Esophagus squamous epithelium (tissue), 5 donors: ENCODE measurements at regions not wholly inside any gene's neighbourhood (a gene's known extent, or its start where the extent isn't known, plus 50 kb on each side); places are given as distances from the start of the nearest gene placed in this dataset.
A peak's percentile ranks its signal among the peaks of the same experiment; 100 is the strongest.

Experiments used
- DNase-seq: peaks from one replicate; lab custom pipeline; 2025; lab: John Stamatoyannopoulos, UW
- H3K27ac ChIP-seq, 4 donors: fragments of 200-600 bp; sonication (generic); one replicate each; pipeline ENCODE4 v1.5.1; 2016 to 2019; ENCODE audit warnings: mild to moderate bottlenecking in 1 of 4
- H3K27me3 ChIP-seq, 4 donors: fragments of 200-600 bp; sonication (generic); 1 replicate in 3 of 4; 2 replicates in 1 of 4; pipeline versions ENCODE4 v1.5.1 to v1.6.0; 2017 to 2021; ENCODE audit warnings: antibody characterized with exemption in 1 of 4
- H3K36me3 ChIP-seq, 3 donors: fragments of 200-600 bp; sonication (generic); one replicate each; pipeline ENCODE4 v1.5.1; 2016 to 2019
- H3K4me1 ChIP-seq, 3 donors: fragments of 200-600 bp; sonication (generic); one replicate each; pipeline ENCODE4 v1.5.1; 2017 to 2019
- H3K4me3 ChIP-seq, 4 donors: fragments of 200-600 bp; sonication (generic); 1 replicate in 3 of 4; 2 replicates in 1 of 4; pipeline ENCODE4 v1.5.1; 2016 to 2019; ENCODE audit warnings: mild to moderate bottlenecking in 2 of 4, moderate library complexity in 1 of 4
- H3K9me3 ChIP-seq, 3 donors: fragments of 200-600 bp; sonication (generic); one replicate each; pipeline ENCODE4 v1.5.1; 2016 to 2019
- CTCF ChIP-seq, 6 experiments: fragments of 450-650 bp in 4 of 6; fragments of 200-600 bp in 2 of 6; sonication (generic) in 2 of 6; IDR thresholded peaks; one replicate each; pipeline ENCODE4 v1.5.1; 2016 to 2019; ENCODE audit warnings: antibody characterized with exemption in 6 of 6, mild to moderate bottlenecking in 4 of 6, moderate library complexity in 4 of 6
- POLR2A ChIP-seq, 4 donors: fragments of 450-650 bp; IDR thresholded peaks; one replicate each; pipeline ENCODE4 v1.6.1; 2017; ENCODE audit warnings: antibody characterized with exemption in 4 of 4, mild to moderate bottlenecking in 4 of 4, moderate library complexity in 3 of 4
- WGBS, 2 donors: methylation state at CpG; one replicate each; pipeline ENCODE4 v1.1.5; 2018; 5-methylcytosine and 5-hydroxymethylcytosine counted together
- intact Hi-C: fragments of 100-400 bp; cut with DNase I; formaldehyde crosslinking; loops from one replicate; pipeline ENCODE4 v1.15.0; 2022
- donor health status: DM: yes; HTN: yes; CAD: no.

GRCh38 chr15:56820333-56820732 lies 87.0 kb upstream of the ZNF280D start:
- peaks cover 0 to 18% (median 0%) of the 10 kb centered on the region in 3 donors for H3K4me1 ChIP-seq
- no peak for DNase-seq
- H3K9me3 ChIP-seq, result no peaks in the 10 kb centered on the region
- intact Hi-C loops, result loop anchor here (10.0 kb wide), 1 partner anchor 484 kb away; no protein-coding TSS in a partner anchor
- H3K4me3 ChIP-seq, result no peak overlapping the region
- TF ChIP-seq POLR2A (IDR thresholded peaks at IDR 0.05), result no peak
- no peaks in the 10 kb centered on the region for H3K36me3 ChIP-seq
- no peaks in the 10 kb centered on the region for H3K27me3 ChIP-seq
- no peak overlapping the region for H3K27ac ChIP-seq

- 40 to 57% methylated on average over 1 of the region's 1 CpG for WGBS, 2 donors
- intact Hi-C loops, result no loop called here
- no peak for TF ChIP-seq POLR2A (IDR thresholded peaks at IDR 0.05)
- no peak for TF ChIP-seq CTCF (IDR thresholded peaks at IDR 0.05)
Measured at GRCh38 chr15:56817321-56818080, 84.2 kb upstream of the ZNF280D start.

DNA sequence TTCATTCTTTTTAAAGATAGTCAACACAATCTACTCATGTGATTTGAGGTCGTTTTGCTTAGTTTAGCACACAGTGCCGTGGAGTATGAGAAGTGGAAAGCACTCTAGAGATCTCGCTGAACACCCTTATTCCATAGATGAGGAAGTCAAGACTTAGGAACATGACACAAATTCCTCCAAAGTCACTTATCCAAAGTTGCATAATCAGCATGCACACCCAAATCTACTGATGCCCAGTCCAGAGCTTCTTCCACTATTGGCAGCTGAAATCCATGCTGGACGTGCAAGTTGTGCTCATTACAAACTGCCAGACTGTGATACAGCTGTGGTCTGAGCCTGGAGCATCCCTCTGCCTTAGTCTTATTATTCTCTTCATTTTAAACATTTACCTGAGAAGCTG lies 83.5 kb upstream of the ZNF280D start:
- DNase-seq, result no peak
- peaks cover 0 to 12% (median 0%) of the 10 kb centered on the region in 3 donors for H3K4me1 ChIP-seq
- intact Hi-C loops, result no loop called here
- H3K36me3 ChIP-seq, result no peaks in the 10 kb centered on the region
- peak overlapping the region in 1 of 4 donors; percentile 19 for H3K27ac ChIP-seq
- 57 to 73% methylated on average over 1 to 4 of the region's 4 CpGs for WGBS, 2 donors
- H3K27me3 ChIP-seq, result no peaks in the 10 kb centered on the region
- no peak overlapping the region for H3K4me3 ChIP-seq
- no peaks in the 10 kb centered on the region for H3K9me3 ChIP-seq
- TF ChIP-seq POLR2A (IDR thresholded peaks at IDR 0.05) (no peak), CTCF (IDR thresholded peaks at IDR 0.05) (no peak)

More at GRCh38 chr15:56817321-56818080, 84.2 kb upstream of the ZNF280D start:
- no peak for DNase-seq
- peak overlapping the region in 1 of 4 donors; percentile 19 for H3K27ac ChIP-seq
- H3K4me1 ChIP-seq, result peaks cover 0 to 18% (median 0%) of the 10 kb centered on the region in 3 donors
- H3K36me3 ChIP-seq, result no peaks in the 10 kb centered on the region
- no peak overlapping the region for H3K4me3 ChIP-seq
- no peaks in the 10 kb centered on the region for H3K9me3 ChIP-seq
- no peaks in the 10 kb centered on the region for H3K27me3 ChIP-seq

DNA sequence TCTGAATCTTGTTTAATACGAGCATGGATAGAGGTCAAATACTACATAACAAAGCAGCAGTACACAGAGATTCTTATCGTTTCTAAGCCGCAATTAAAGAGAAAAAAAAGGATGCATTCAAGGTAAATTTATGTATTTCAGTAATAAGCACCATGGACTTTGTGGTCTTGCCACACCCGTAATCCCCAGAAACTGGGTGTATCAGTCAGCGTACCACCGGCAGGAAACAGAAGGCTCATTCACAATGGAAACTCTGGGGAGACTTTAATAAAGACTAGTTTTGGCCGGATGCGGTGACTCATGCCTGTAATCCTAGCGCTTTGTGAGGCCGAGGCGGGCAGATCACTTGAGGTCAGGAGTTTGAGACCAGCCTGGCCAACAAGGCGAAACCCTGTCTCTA lies 81.9 kb upstream of the ZNF280D start:
- no peaks in the 10 kb centered on the region for H3K27me3 ChIP-seq
- TF ChIP-seq CTCF (IDR thresholded peaks at IDR 0.05), result no peak
- no peak for TF ChIP-seq POLR2A (IDR thresholded peaks at IDR 0.05)
- H3K27ac ChIP-seq, result peak overlapping the region in 1 of 4 donors; percentile 42
- intact Hi-C loops, result no loop called here
- no peak for DNase-seq
- WGBS, 2 donors, result 60 to 75% methylated on average over 12 of the region's 12 CpGs
- H3K36me3 ChIP-seq, result no peaks in the 10 kb centered on the region
- peaks cover 0 to 11% (median 0%) of the 10 kb centered on the region in 3 donors for H3K4me1 ChIP-seq
- no peak overlapping the region for H3K4me3 ChIP-seq
- H3K9me3 ChIP-seq, result no peaks in the 10 kb centered on the region

- peak overlapping the region in 1 of 4 donors; percentile 42 for H3K27ac ChIP-seq
- H3K9me3 ChIP-seq, result peaks cover 0 to under 1% (median 0%) of the 10 kb centered on the region in 3 donors
- DNase-seq, result no peak
- intact Hi-C loops, result no loop called here
- no peaks in the 10 kb centered on the region for H3K27me3 ChIP-seq
- H3K36me3 ChIP-seq, result no peaks in the 10 kb centered on the region
- WGBS, 2 donors, result 84 to 95% methylated on average over 3 of the region's 3 CpGs
- TF ChIP-seq CTCF (IDR thresholded peaks at IDR 0.05), result no peak
- no peak for TF ChIP-seq POLR2A (IDR thresholded peaks at IDR 0.05)
- peaks cover 0 to 11% (median 0%) of the 10 kb centered on the region in 3 donors for H3K4me1 ChIP-seq
- no peak overlapping the region for H3K4me3 ChIP-seq
Measured at GRCh38 chr15:56814429-56814828, 81.1 kb upstream of the ZNF280D start.
